ENCODE measurements at regions not wholly inside any gene's neighbourhood (a gene's known extent, or its start where the extent isn't known, plus 50 kb on each side); places are given as distances from the start of the nearest gene placed in this dataset.
"Not testable (repeated sequence)": the region's sequence is repeated elsewhere in the genome, so short reads cannot be mapped to it uniquely, and the experiment has no call there.

- no peaks in the 10 kb centered on the region for H3K4me1 ChIP-seq
- H3K9me3 ChIP-seq: no peaks in the 10 kb centered on the region
- intact Hi-C loops (cut with DNase I): no loop called here
- DNase-seq: no peak
- no peak overlapping the region for H3K27ac ChIP-seq
- H3K27me3 ChIP-seq: no peaks in the 10 kb centered on the region
- no peak overlapping the region for H3K4me3 ChIP-seq (replicated peaks in 1 of 3)
- TF ChIP-seq, protein P1, sequence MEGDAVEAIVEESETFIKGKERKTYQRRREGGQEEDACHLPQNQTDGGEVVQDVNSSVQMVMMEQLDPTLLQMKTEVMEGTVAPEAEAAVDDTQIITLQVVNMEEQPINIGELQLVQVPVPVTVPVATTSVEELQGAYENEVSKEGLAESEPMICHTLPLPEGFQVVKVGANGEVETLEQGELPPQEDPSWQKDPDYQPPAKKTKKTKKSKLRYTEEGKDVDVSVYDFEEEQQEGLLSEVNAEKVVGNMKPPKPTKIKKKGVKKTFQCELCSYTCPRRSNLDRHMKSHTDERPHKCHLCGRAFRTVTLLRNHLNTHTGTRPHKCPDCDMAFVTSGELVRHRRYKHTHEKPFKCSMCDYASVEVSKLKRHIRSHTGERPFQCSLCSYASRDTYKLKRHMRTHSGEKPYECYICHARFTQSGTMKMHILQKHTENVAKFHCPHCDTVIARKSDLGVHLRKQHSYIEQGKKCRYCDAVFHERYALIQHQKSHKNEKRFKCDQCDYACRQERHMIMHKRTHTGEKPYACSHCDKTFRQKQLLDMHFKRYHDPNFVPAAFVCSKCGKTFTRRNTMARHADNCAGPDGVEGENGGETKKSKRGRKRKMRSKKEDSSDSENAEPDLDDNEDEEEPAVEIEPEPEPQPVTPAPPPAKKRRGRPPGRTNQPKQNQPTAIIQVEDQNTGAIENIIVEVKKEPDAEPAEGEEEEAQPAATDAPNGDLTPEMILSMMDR (IDR thresholded peaks at IDR 0.05): no peak
- TF ChIP-seq POLR2A (IDR thresholded peaks at IDR 0.05): no peak
- WGBS, 2 donors: 66 to 78% methylated on average over 2 of the region's 2 CpGs
- no peaks in the 10 kb centered on the region for H3K36me3 ChIP-seq
Measured at GRCh38 chr11:37450613-37451012, 852.6 kb upstream of the RAG2 start.

GRCh38 chr11:37449146-37449545 is 851.1 kb upstream of the RAG2 start:
- no peak for TF ChIP-seq POLR2A (IDR thresholded peaks at IDR 0.05)
- TF ChIP-seq, protein P1 (IDR thresholded peaks at IDR 0.05): no peak
- H3K9me3 ChIP-seq: no peaks in the 10 kb centered on the region
- H3K27ac ChIP-seq: no peak overlapping the region
- no peak for DNase-seq
- intact Hi-C loops (cut with DNase I): no loop called here
- H3K4me1 ChIP-seq: no peaks in the 10 kb centered on the region
- no peaks in the 10 kb centered on the region for H3K36me3 ChIP-seq
- H3K27me3 ChIP-seq: no peaks in the 10 kb centered on the region
- H3K4me3 ChIP-seq (replicated peaks in 1 of 3): no peak overlapping the region
- 26 to 35% methylated on average over 3 of the region's 3 CpGs for WGBS, 2 donors

DNA sequence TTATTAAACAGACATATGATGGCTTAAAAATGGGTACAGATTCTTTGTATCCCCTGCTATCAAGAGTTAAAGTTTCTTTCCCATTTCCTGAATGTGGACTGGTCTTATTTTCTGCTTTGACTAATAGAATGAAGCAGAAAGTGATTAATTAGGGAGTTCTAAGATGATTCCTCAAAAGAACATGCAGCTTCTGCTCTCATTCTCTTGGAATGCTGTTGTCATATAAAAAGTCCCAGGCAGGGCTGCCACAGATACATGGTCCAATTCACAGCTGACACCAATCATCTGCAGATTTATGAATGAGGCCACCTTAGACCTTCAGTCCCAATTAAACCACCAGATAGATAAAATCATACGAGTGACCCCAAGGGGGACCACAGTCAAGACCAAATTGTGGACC is 844.5 kb upstream of the RAG2 start:
- no peak overlapping the region for H3K4me3 ChIP-seq (replicated peaks in 1 of 3)
- WGBS, 2 donors: 75 to 82% methylated on average over 1 of the region's 1 CpG

GRCh38 chr11:37431633-37432230 is 833.7 kb upstream of the RAG2 start:
- DNase-seq: not testable (repeated sequence)

More for the DNA sequence above, 844.5 kb upstream of the RAG2 start:
- no peaks in the 10 kb centered on the region for H3K9me3 ChIP-seq
- no peak for TF ChIP-seq POLR2A (IDR thresholded peaks at IDR 0.05)
- TF ChIP-seq, protein P1 (IDR thresholded peaks at IDR 0.05): no peak
- intact Hi-C loops (cut with DNase I): no loop called here
- no peak for DNase-seq
- H3K4me1 ChIP-seq: no peaks in the 10 kb centered on the region
- H3K27ac ChIP-seq: no peak overlapping the region
- H3K36me3 ChIP-seq: no peaks in the 10 kb centered on the region
- H3K27me3 ChIP-seq: no peaks in the 10 kb centered on the region

DNA sequence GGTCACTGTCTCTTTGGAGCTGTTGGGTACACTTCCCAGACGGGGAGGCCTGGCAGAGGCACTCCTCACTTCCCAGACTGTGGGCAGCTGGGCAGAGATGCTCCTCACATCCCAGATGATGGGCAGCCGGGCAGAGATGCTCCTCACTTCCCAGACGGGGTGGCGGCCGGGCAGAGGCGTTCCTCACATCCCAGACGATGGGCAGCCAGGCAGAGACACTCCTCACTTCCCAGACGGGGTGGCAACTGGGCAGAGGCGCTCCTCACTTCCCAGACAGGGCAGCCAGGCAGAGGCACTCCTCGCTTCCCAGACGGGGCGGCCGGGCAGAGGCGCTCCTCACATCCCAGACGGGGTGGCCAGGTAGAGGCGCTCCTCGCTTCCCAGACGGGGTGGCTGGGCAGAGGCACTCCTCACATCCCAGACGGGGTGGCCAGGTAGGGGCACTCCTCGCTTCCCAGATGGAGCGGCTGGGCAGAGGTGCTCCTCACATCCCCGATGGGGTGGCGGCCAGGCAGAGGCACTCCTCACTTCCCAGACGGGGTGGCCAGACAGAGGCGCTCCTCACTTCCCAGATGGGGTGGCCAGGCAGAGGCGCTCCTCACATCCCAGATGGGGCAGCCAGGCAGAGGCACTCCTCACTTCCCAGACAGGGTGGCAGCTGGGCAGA is 833.1 kb upstream of the RAG2 start:
- H3K36me3 ChIP-seq; H3K4me1 ChIP-seq; H3K9me3 ChIP-seq; H3K27me3 ChIP-seq; intact Hi-C loops (cut with DNase I); H3K4me3 ChIP-seq (replicated peaks in 1 of 3); DNase-seq; H3K27ac ChIP-seq: not testable (repeated sequence)
- WGBS, 2 donors: 85 to 87% methylated on average over 10 to 19 of the region's 26 CpGs

More at GRCh38 chr11:37431633-37432230, 833.7 kb upstream of the RAG2 start:
- H3K9me3 ChIP-seq; H3K4me1 ChIP-seq; H3K27me3 ChIP-seq; H3K4me3 ChIP-seq (replicated peaks in 1 of 3); intact Hi-C loops (cut with DNase I); H3K27ac ChIP-seq; H3K36me3 ChIP-seq: not testable (repeated sequence)
- 91 to 94% methylated on average over 11 to 12 of the region's 29 CpGs for WGBS, 2 donors

GRCh38 chr11:37422511-37422910 is 824.5 kb upstream of the RAG2 start:
- intact Hi-C loops (cut with DNase I): no loop called here
- H3K36me3 ChIP-seq: no peaks in the 10 kb centered on the region
- H3K4me3 ChIP-seq (replicated peaks in 1 of 3): no peak overlapping the region
- no peaks in the 10 kb centered on the region for H3K9me3 ChIP-seq
- H3K27ac ChIP-seq: no peak overlapping the region
- H3K27me3 ChIP-seq: no peaks in the 10 kb centered on the region
- no peak for DNase-seq
- no peaks in the 10 kb centered on the region for H3K4me1 ChIP-seq
- TF ChIP-seq, protein P1 (IDR thresholded peaks at IDR 0.05): no peak
- TF ChIP-seq POLR2A (IDR thresholded peaks at IDR 0.05): no peak
